GM23338 (cell line): ENCODE measurements at regions not wholly inside any gene's neighbourhood (a gene's known extent, or its start where the extent isn't known, plus 50 kb on each side); places are given as distances from the start of the nearest gene placed in this dataset.

Experiments used
- ATAC-seq: fragments of 200-7000 bp; cut with Tn5 transposase; 3 replicates; pipeline ENCODE4 v1.9.1; 2020
- DNase-seq: peaks from one replicate; pipeline ENCODE4 v3.0.0-alpha.2; 2015; ENCODE audit warnings: low spot score
- H2AFZ ChIP-seq: fragments of 200-600 bp; sonication (generic); 2 replicates; pipeline ENCODE4 v1.8.0; 2016; ENCODE audit warnings: antibody characterized with exemption, mild to moderate bottlenecking, moderate library complexity
- H3F3A ChIP-seq: fragments of 200-600 bp; sonication (generic); replicated peaks from 2 replicates; pipeline ENCODE4 v1.8.0; 2017; ENCODE audit warnings: antibody characterized with exemption, mixed run types, low read depth
- H3K27ac ChIP-seq: fragments of 200-600 bp; sonication (generic); 2 replicates; pipeline ENCODE4 v1.6.1; 2016; ENCODE audit warnings: low read depth
- H3K27me3 ChIP-seq: fragments of 200-600 bp; sonication (generic); 2 replicates; pipeline ENCODE4 v1.8.0; 2016; ENCODE audit warnings: mild to moderate bottlenecking, mixed run types, moderate library complexity; ENCODE audit not compliant: insufficient read depth
- H3K36me3 ChIP-seq: fragments of 200-600 bp; sonication (generic); 2 replicates; pipeline ENCODE4 v1.8.0; 2016; ENCODE audit warnings: mild to moderate bottlenecking; ENCODE audit not compliant: insufficient read depth
- H3K4me1 ChIP-seq: fragments of 200-600 bp; sonication (generic); 2 replicates; pipeline ENCODE4 v1.8.0; 2016; ENCODE audit warnings: mild to moderate bottlenecking, moderate library complexity; ENCODE audit not compliant: insufficient read depth
- H3K4me2 ChIP-seq: fragments of 200-600 bp; sonication (generic); 2 replicates; pipeline ENCODE4 v1.7.1; 2017; ENCODE audit warnings: mixed run types
- H3K4me3 ChIP-seq: fragments of 200-600 bp; sonication (generic); 2 replicates; pipeline ENCODE4 v1.6.1; 2016; ENCODE audit warnings: mixed run types
- H3K79me2 ChIP-seq: fragments of 200-600 bp; sonication (generic); replicated peaks from 2 replicates; pipeline ENCODE4 v1.8.0; 2017; ENCODE audit warnings: mild to moderate bottlenecking; ENCODE audit not compliant: insufficient read depth
- H3K9me2 ChIP-seq: fragments of 200-600 bp; sonication (generic); 2 replicates; pipeline ENCODE4 v1.8.0; 2017; ENCODE audit not compliant: insufficient read depth
- H4K20me1 ChIP-seq: fragments of 200-600 bp; sonication (generic); replicated peaks from 2 replicates; pipeline ENCODE4 v1.8.0; 2017; ENCODE audit warnings: mild to moderate bottlenecking; ENCODE audit not compliant: insufficient read depth
- H3K27ac Mint-ChIP-seq: 2 replicates; pipeline ENCODE4 v1.8.0; 2020; ENCODE audit warnings: inconsistent platforms, mild to moderate bottlenecking, moderate library complexity, mixed read lengths
- H3K27me3 Mint-ChIP-seq: 3 replicates; pipeline ENCODE4 v1.8.0; 2022; ENCODE audit warnings: low read depth, mild to moderate bottlenecking, moderate library complexity, mixed read lengths, inconsistent platforms; ENCODE audit not compliant: insufficient read depth, poor library complexity
- H3K36me3 Mint-ChIP-seq: 3 replicates; pipeline ENCODE4 v1.8.0; 2021; ENCODE audit warnings: low read depth, mild to moderate bottlenecking, inconsistent platforms, moderate library complexity, mixed read lengths
- H3K4me1 Mint-ChIP-seq: 3 replicates; pipeline ENCODE4 v1.8.0; 2020; ENCODE audit warnings: mild to moderate bottlenecking, inconsistent platforms, mixed read lengths
- H3K4me3 Mint-ChIP-seq: 3 replicates; pipeline ENCODE4 v1.8.0; 2021; ENCODE audit warnings: moderate library complexity, mild to moderate bottlenecking, inconsistent platforms, mixed read lengths
- H3K9me3 Mint-ChIP-seq: 3 replicates; pipeline ENCODE4 v1.8.0; 2020; ENCODE audit warnings: moderate library complexity, mild to moderate bottlenecking, inconsistent platforms, mixed read lengths
- CTCF ChIP-seq, 2 experiments: fragments of 200-600 bp in 1 of 2; sonication (generic) in 1 of 2; conservative IDR thresholded peaks; 2 replicates each; pipeline versions ENCODE4 v1.5.1 to v1.6.1; 2016 to 2017; ENCODE audit warnings: antibody characterized with exemption in 2 of 2, low read depth in 2 of 2, mild to moderate bottlenecking in 2 of 2, moderate library complexity in 1 of 2
- EZH2phosphoT487 ChIP-seq: fragments of 200-600 bp; sonication (generic); IDR thresholded peaks from one replicate; pipeline ENCODE4 v1.8.1; 2018; ENCODE audit warnings: antibody characterized with exemption; ENCODE audit not compliant: unreplicated experiment
- NANOG ChIP-seq: IDR thresholded peaks from 2 replicates; pipeline ENCODE4 v1.6.1; 2016; ENCODE audit warnings: antibody characterized with exemption, borderline replicate concordance
- REST ChIP-seq: IDR thresholded peaks from one replicate; pipeline ENCODE4 v1.6.1; 2018; ENCODE audit warnings: antibody characterized with exemption; ENCODE audit not compliant: unreplicated experiment
- STAT1 ChIP-seq: IDR thresholded peaks from one replicate; pipeline ENCODE4 v1.6.1; 2016; ENCODE audit warnings: antibody characterized with exemption; ENCODE audit not compliant: unreplicated experiment
- ZNF114 ChIP-seq: fragments of 250-450 bp; sonication (Bioruptor Pico); IDR thresholded peaks from 2 replicates; pipeline ENCODE4 v1.5.0; 2020; ENCODE audit warnings: mild to moderate bottlenecking, moderate library complexity
- ZNF462 ChIP-seq: fragments of 250-450 bp; sonication (Bioruptor Pico); IDR thresholded peaks from 2 replicates; pipeline ENCODE4 v1.5.0; 2020; ENCODE audit warnings: mild to moderate bottlenecking, moderate library complexity

- Mint-ChIP-seq H3K27ac (no peak overlapping the region), H3K36me3 (no peaks in the 10 kb centered on the region), H3K9me3 (no peaks in the 10 kb centered on the region), H3K4me3 (no peak overlapping the region), H3K4me1 (peaks cover 7% of the 10 kb centered on the region; the same call in 2 of the 3 replicates), H3K27me3 (no peaks in the 10 kb centered on the region)
- Histone ChIP-seq H3K27me3 (no peaks in the 10 kb centered on the region), H3K4me2 (no peak overlapping the region), H4K20me1 (no peaks in the 10 kb centered on the region), H3K4me1 (0 out of 2 replicates have a peak, but pooled peaks cover 3% of the 10 kb centered on the region), H3K27ac (no peak overlapping the region), H2AFZ (no peak overlapping the region), H3K79me2 (no peaks in the 10 kb centered on the region), H3K4me3 (no peak overlapping the region), H3F3A (no peaks in the 10 kb centered on the region), H3K9me2 (no peaks in the 10 kb centered on the region), H3K36me3 (no peaks in the 10 kb centered on the region)
- ATAC-seq: peak; percentile 31; the same call in 2 of the 3 replicates
- TF ChIP-seq ZNF462 (no peak), ZNF114 (CRISPR knock-in tag) (no peak), STAT1 (no peak), CTCF (conservative IDR thresholded peaks at IDR 0.05; ENCODE audit: low read depth in 2 of 2) (peak in 1 of 2 experiments; percentile 80; a peak in 3 of 4 replicates), EZH2phosphoT487 (no peak), REST (no peak), NANOG (no peak)
- DNase-seq: peak; percentile 56
Measured at GRCh38 chr1:196148367-196148970, 459.8 kb downstream of the KCNT2 start.
